PC-9 (cell line): ENCODE measurements at regions not wholly inside any gene's neighbourhood (a gene's known extent, or its start where the extent isn't known, plus 50 kb on each side); places are given as distances from the start of the nearest gene placed in this dataset.

ENCODE experiments used
- EZH2 ChIP-seq: fragments of 200-600 bp; sonication (generic); IDR thresholded peaks from 2 replicates; pipeline ENCODE4 v1.8.0; 2017; ENCODE audit warnings: antibody characterized with exemption, low read depth
- TF ChIP-seq, protein P1 (sequence below): fragments of 200-600 bp; sonication (generic); conservative IDR thresholded peaks from 2 replicates; pipeline ENCODE4 v1.6.1; 2017; ENCODE audit warnings: mixed run types, antibody characterized with exemption, mild to moderate bottlenecking, moderate library complexity

- no peak for TF ChIP-seq EZH2
- TF ChIP-seq, protein P1, sequence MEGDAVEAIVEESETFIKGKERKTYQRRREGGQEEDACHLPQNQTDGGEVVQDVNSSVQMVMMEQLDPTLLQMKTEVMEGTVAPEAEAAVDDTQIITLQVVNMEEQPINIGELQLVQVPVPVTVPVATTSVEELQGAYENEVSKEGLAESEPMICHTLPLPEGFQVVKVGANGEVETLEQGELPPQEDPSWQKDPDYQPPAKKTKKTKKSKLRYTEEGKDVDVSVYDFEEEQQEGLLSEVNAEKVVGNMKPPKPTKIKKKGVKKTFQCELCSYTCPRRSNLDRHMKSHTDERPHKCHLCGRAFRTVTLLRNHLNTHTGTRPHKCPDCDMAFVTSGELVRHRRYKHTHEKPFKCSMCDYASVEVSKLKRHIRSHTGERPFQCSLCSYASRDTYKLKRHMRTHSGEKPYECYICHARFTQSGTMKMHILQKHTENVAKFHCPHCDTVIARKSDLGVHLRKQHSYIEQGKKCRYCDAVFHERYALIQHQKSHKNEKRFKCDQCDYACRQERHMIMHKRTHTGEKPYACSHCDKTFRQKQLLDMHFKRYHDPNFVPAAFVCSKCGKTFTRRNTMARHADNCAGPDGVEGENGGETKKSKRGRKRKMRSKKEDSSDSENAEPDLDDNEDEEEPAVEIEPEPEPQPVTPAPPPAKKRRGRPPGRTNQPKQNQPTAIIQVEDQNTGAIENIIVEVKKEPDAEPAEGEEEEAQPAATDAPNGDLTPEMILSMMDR, result no peak
These were observed 61.3 kb upstream of the OSTN start for GRCh38 chr3:191137708-191138107.
